IMR-90 (cell line): ENCODE measurements at regions not wholly inside any gene's neighbourhood (a gene's known extent, or its start where the extent isn't known, plus 50 kb on each side); places are given as distances from the start of the nearest gene placed in this dataset.

Experiments used
- ATAC-seq: fragments of 200-7000 bp; cut with Tn5 transposase; 2 replicates; pipeline ENCODE4 v1.9.1; 2020; ENCODE audit warnings: low read depth, mild to moderate bottlenecking, moderate library complexity
- BruUV-seq: library from RNA; stranded (reverse); fragments of 400-500 nt; replicated peaks from 2 replicates; lab custom pipeline; 2021; lab: Mats Ljungman, UMichigan
- CTCF ChIA-PET: fragments of 300-600 bp; formaldehyde crosslinking; extraction: SDS; loops from one replicate; lab custom pipeline; 2021; ENCODE audit warnings: antibody characterized with exemption; lab: Yijun Ruan, JAX
- POLR2A ChIA-PET: fragments of 300-600 bp; sonication (Branson Sonifier 250); formaldehyde crosslinking; loops from one replicate; lab custom pipeline; 2022; ENCODE audit warnings: antibody characterized with exemption; ENCODE audit not compliant: unreplicated experiment; lab: Charles Lee
- DNase-seq: peaks from one replicate; pipeline ENCODE4 v3.0.0; 2013
- H2AFZ ChIP-seq: replicated peaks from 2 replicates; pipeline ENCODE3; 2013; ENCODE audit warnings: low read length, mild to moderate bottlenecking; ENCODE audit not compliant: poor library complexity
- H2AK5ac ChIP-seq: 2 replicates; pipeline ENCODE4 v1.6.1; 2013; ENCODE audit warnings: low read depth, low read length, inconsistent platforms
- H2AK9ac ChIP-seq: replicated peaks from 2 replicates; pipeline ENCODE3; 2013; ENCODE audit warnings: mild to moderate bottlenecking, low read depth, low read length, moderate library complexity; ENCODE audit not compliant: poor library complexity
- H2BK120ac ChIP-seq: 2 replicates; pipeline ENCODE4 v1.6.1; 2013; ENCODE audit warnings: low read depth, low read length, inconsistent platforms
- H2BK15ac ChIP-seq: 3 replicates; pipeline ENCODE4 v1.6.1; 2013; ENCODE audit warnings: low read depth, low read length, inconsistent platforms
- H2BK20ac ChIP-seq: 2 replicates; pipeline ENCODE4 v1.6.1; 2013; ENCODE audit warnings: low read depth, mild to moderate bottlenecking, inconsistent platforms, low read length, moderate library complexity
- H2BK5ac ChIP-seq: 2 replicates; pipeline ENCODE4 v1.6.1; 2013; ENCODE audit warnings: mild to moderate bottlenecking, low read depth, low read length, inconsistent platforms; ENCODE audit not compliant: poor library complexity, severe bottlenecking
- H3K14ac ChIP-seq: replicated peaks from 2 replicates; pipeline ENCODE4 v1.6.1; 2013; ENCODE audit warnings: low read depth, low read length, inconsistent platforms
- H3K18ac ChIP-seq: 2 replicates; pipeline ENCODE4 v1.6.1; 2013; ENCODE audit warnings: low read depth, low read length, control low read depth
- H3K23ac ChIP-seq: 2 replicates; pipeline ENCODE4 v1.6.1; 2013; ENCODE audit warnings: low read depth, low read length, inconsistent platforms
- H3K27ac ChIP-seq: 2 replicates; pipeline ENCODE4 v1.5.1; 2013; ENCODE audit warnings: mild to moderate bottlenecking, control low read depth, low read length; ENCODE audit not compliant: insufficient read depth
- H3K27me3 ChIP-seq: 2 replicates; pipeline ENCODE4 v1.6.1; 2013; ENCODE audit warnings: low read length; ENCODE audit not compliant: control insufficient read depth, insufficient read depth
- H3K36me3 ChIP-seq: 2 replicates; pipeline ENCODE4 v1.6.1; 2013; ENCODE audit warnings: low read length, mixed read lengths; ENCODE audit not compliant: control insufficient read depth, insufficient read depth
- H3K4ac ChIP-seq: 2 replicates; pipeline ENCODE4 v1.6.1; 2013; ENCODE audit warnings: low read depth, low read length, inconsistent platforms
- H3K4me1 ChIP-seq: 2 replicates; pipeline ENCODE4 v1.6.1; 2013; ENCODE audit warnings: low read length, mixed read lengths; ENCODE audit not compliant: control insufficient read depth, insufficient read depth
- H3K4me2 ChIP-seq: 2 replicates; pipeline ENCODE4 v1.6.1; 2013; ENCODE audit warnings: low read depth, mild to moderate bottlenecking, control low read depth, low read length, moderate library complexity
- H3K4me3 ChIP-seq: 2 replicates; pipeline ENCODE4 v1.5.1; 2013; ENCODE audit warnings: low read depth, mild to moderate bottlenecking, control low read depth, low read length, moderate library complexity; ENCODE audit not compliant: insufficient read depth
- H3K56ac ChIP-seq: 2 replicates; pipeline ENCODE4 v1.6.1; 2013; ENCODE audit warnings: low read length, inconsistent platforms; ENCODE audit not compliant: insufficient read depth; ENCODE audit errors: extremely low read depth
- H3K79me1 ChIP-seq, 2 experiments: 2 replicates each; pipeline ENCODE4 v1.6.1; 2013; ENCODE audit warnings: low read length in 2 of 2, inconsistent platforms in 1 of 2, low read depth in 1 of 2
- H3K9ac ChIP-seq: 2 replicates; pipeline ENCODE4 v1.6.1; 2013; ENCODE audit warnings: low read depth, low read length, control low read depth
- H3K9me1 ChIP-seq: 2 replicates; pipeline ENCODE4 v1.6.1; 2013; ENCODE audit warnings: low read length, inconsistent platforms; ENCODE audit not compliant: insufficient read depth
- H3K9me3 ChIP-seq: 2 replicates; pipeline ENCODE4 v1.6.1; 2013; ENCODE audit warnings: low read length; ENCODE audit not compliant: control insufficient read depth, insufficient read depth
- H4K20me1 ChIP-seq: 2 replicates; pipeline ENCODE4 v1.6.1; 2013; ENCODE audit warnings: low read length, inconsistent platforms; ENCODE audit not compliant: insufficient read depth
- H4K5ac ChIP-seq: 2 replicates; pipeline ENCODE4 v1.6.1; 2013; ENCODE audit warnings: mild to moderate bottlenecking, low read depth, low read length, control low read depth
- H4K8ac ChIP-seq, 2 experiments: 2 replicates each; pipeline ENCODE4 v1.6.1; 2013; ENCODE audit warnings: low read depth in 2 of 2, low read length in 2 of 2, control low read depth in 1 of 2, inconsistent platforms in 1 of 2
- H4K91ac ChIP-seq: 2 replicates; pipeline ENCODE4 v1.6.1; 2013; ENCODE audit warnings: low read depth, low read length, inconsistent platforms; ENCODE audit not compliant: insufficient read depth
- BHLHE40 ChIP-seq: fragments of 150-350 bp; IDR thresholded peaks from 2 replicates; pipeline ENCODE4 v1.6.1; 2016; ENCODE audit warnings: mild to moderate bottlenecking, low read depth, low read length
- CEBPB ChIP-seq: IDR thresholded peaks from 2 replicates; pipeline ENCODE4 v1.6.1; 2012; ENCODE audit warnings: low read depth, low read length, improper control_type of control experiment
- CHD1 ChIP-seq: IDR thresholded peaks from 2 replicates; pipeline ENCODE4 v1.6.1; 2012; ENCODE audit warnings: low read depth, low read length, improper control_type of control experiment
- CTCF ChIP-seq: conservative IDR thresholded peaks from 2 replicates; pipeline ENCODE4 v1.5.1; 2012; ENCODE audit warnings: mild to moderate bottlenecking, low read depth, low read length, improper control_type of control experiment
- ELK1 ChIP-seq: fragments of 150-350 bp; IDR thresholded peaks from 2 replicates; pipeline ENCODE4 v1.6.1; 2016; ENCODE audit warnings: low read depth, mild to moderate bottlenecking, low read length, moderate library complexity, borderline replicate concordance
- FOS ChIP-seq: fragments of 150-350 bp; IDR thresholded peaks from 2 replicates; pipeline ENCODE4 v1.6.1; 2016; ENCODE audit warnings: low read depth, low read length
- MAFK ChIP-seq: IDR thresholded peaks from 2 replicates; pipeline ENCODE4 v1.6.1; 2012; ENCODE audit warnings: low read depth, low read length, improper control_type of control experiment
- MAZ ChIP-seq: IDR thresholded peaks from 2 replicates; pipeline ENCODE4 v1.6.1; 2012; ENCODE audit warnings: low read depth, mild to moderate bottlenecking, low read length, improper control_type of control experiment, moderate library complexity, borderline replicate concordance
- MXI1 ChIP-seq: IDR thresholded peaks from 2 replicates; pipeline ENCODE4 v1.6.1; 2012; ENCODE audit warnings: low read depth, mild to moderate bottlenecking, low read length, moderate library complexity, borderline replicate concordance
- NFE2L2 ChIP-seq: fragments of 150-350 bp; IDR thresholded peaks from 2 replicates; pipeline ENCODE4 v1.6.1; 2016; ENCODE audit warnings: low read depth, mild to moderate bottlenecking, low read length
- POLR2A ChIP-seq: IDR thresholded peaks from 2 replicates; pipeline ENCODE4 v1.6.1; 2012; ENCODE audit warnings: mild to moderate bottlenecking, low read depth, low read length
- RAD21 ChIP-seq: IDR thresholded peaks from 2 replicates; pipeline ENCODE4 v1.6.1; 2012; ENCODE audit warnings: low read length, improper control_type of control experiment
- RCOR1 ChIP-seq: IDR thresholded peaks from 2 replicates; pipeline ENCODE4 v1.6.1; 2012; ENCODE audit warnings: mild to moderate bottlenecking, low read length, improper control_type of control experiment; ENCODE audit not compliant: insufficient replicate concordance
- RFX5 ChIP-seq: IDR thresholded peaks from 2 replicates; pipeline ENCODE4 v1.8.0; 2012; ENCODE audit warnings: low read depth, mild to moderate bottlenecking, low read length, moderate library complexity
- SMC3 ChIP-seq: fragments of 150-350 bp; IDR thresholded peaks from 2 replicates; pipeline ENCODE4 v1.6.1; 2016; ENCODE audit warnings: low read depth, mild to moderate bottlenecking, antibody characterized with exemption, low read length, moderate library complexity
- USF2 ChIP-seq: fragments of 150-350 bp; IDR thresholded peaks from 2 replicates; pipeline ENCODE4 v1.6.1; 2017; ENCODE audit warnings: mild to moderate bottlenecking, antibody characterized with exemption, low read length, low read depth
- WGBS, 2 experiments: methylation state at CpG; one replicate each; pipeline versions ENCODE4 v1.1.5 to v1.1.7; 2013; ENCODE audit warnings: missing lambda C conversion rate in 2 of 2; ENCODE audit not compliant: insufficient read length in 1 of 2; ENCODE audit errors: extremely low coverage in 2 of 2; 5-methylcytosine and 5-hydroxymethylcytosine counted together
- dilution Hi-C: fragments of 300-500 bp; cut with HindIII; formaldehyde crosslinking; loops from one replicate; pipeline ENCODE4 v1.14.3; 2018; ENCODE audit warnings: low sequenced_read_pairs; ENCODE audit not compliant: unreplicated experiment
- in situ Hi-C: fragments of 300-500 bp; cut with MboI; formaldehyde crosslinking; loops from 3 replicates; pipeline ENCODE4 v1.14.3; 2019; ENCODE audit warnings: low sequenced_read_pairs, inconsistent platforms, mixed read lengths
- intact Hi-C: fragments of 100-400 bp; cut with micrococcal nuclease; formaldehyde crosslinking; loops from 2 replicates; pipeline ENCODE4 v1.10.0; 2022

- H3K27ac ChIP-seq = no peak overlapping the region
- no peak overlapping the region for H2AFZ ChIP-seq
- H2BK15ac ChIP-seq = no peak overlapping the region
- intact Hi-C loops (loop anchor here (5.0 kb wide), 1 partner anchor 663 kb away; no protein-coding TSS in a partner anchor), in situ Hi-C loops (no loop called here), dilution Hi-C loops (no loop called here)
- H4K91ac ChIP-seq = no peak overlapping the region
- H4K8ac ChIP-seq = no peak overlapping the region
- H4K5ac ChIP-seq = no peak overlapping the region
- BruUV-seq = no TSS peak
- H3K4me1 ChIP-seq = no peaks in the 10 kb centered on the region
- H3K18ac ChIP-seq = no peak overlapping the region
- H3K9ac ChIP-seq = no peak overlapping the region
- 100% methylated on average over 1 of the region's 2 CpGs; no CpG with 5 or more reads in 1 of the 2 experiments for WGBS, 2 experiments
- POLR2A ChIA-PET = no interaction called here
- H2AK5ac ChIP-seq = no peak overlapping the region
- no peak overlapping the region for H2BK120ac ChIP-seq
- no peak overlapping the region for H2BK5ac ChIP-seq
- no peak overlapping the region for H2BK20ac ChIP-seq
- H3K27me3 ChIP-seq = no peaks in the 10 kb centered on the region; the same call in 1 of the 2 replicates
- no peaks in the 10 kb centered on the region for H3K36me3 ChIP-seq
- no peak overlapping the region for H3K4me2 ChIP-seq
- no peaks in the 10 kb centered on the region for H3K79me1 ChIP-seq
- H3K4ac ChIP-seq = no peak overlapping the region
- ATAC-seq = no peak
- no peak for DNase-seq
- no peaks in the 10 kb centered on the region for H3K9me3 ChIP-seq
- H3K23ac ChIP-seq = no peak overlapping the region
- H4K20me1 ChIP-seq = no peaks in the 10 kb centered on the region
- no peak overlapping the region for H3K4me3 ChIP-seq
- no peak overlapping the region for H3K14ac ChIP-seq
- CTCF ChIA-PET = no interaction called here
- no peak overlapping the region for H2AK9ac ChIP-seq
- no peaks in the 10 kb centered on the region for H3K9me1 ChIP-seq
- TF ChIP-seq POLR2A (no peak), MAZ (no peak), CHD1 (no peak), CTCF (no peak), MXI1 (no peak), NFE2L2 (no peak), CEBPB (no peak), RCOR1 (no peak), RAD21 (no peak), SMC3 (no peak), ELK1 (no peak), FOS (no peak), RFX5 (no peak), MAFK (no peak), BHLHE40 (no peak), USF2 (no peak)
- no peak overlapping the region for H3K56ac ChIP-seq
These were observed 237.3 kb downstream of the SHOX2 start for GRCh38 chr3:157868946-157869345.
